SK-N-SH (cell line): ENCODE measurements at regions not wholly inside any gene's neighbourhood (a gene's known extent, or its start where the extent isn't known, plus 50 kb on each side); places are given as distances from the start of the nearest gene placed in this dataset.

Experiments
- CTCF ChIA-PET: fragments of 300-600, 350-600 bp; formaldehyde crosslinking; extraction: SDS; loops from one replicate; lab custom pipeline; 2021; lab: Yijun Ruan, JAX
- POLR2A ChIA-PET: fragments of 350-600 bp; sonication (Branson Sonifier 250); formaldehyde crosslinking; extraction: SDS; loops from one replicate; lab custom pipeline; 2020; ENCODE audit warnings: antibody characterized with exemption, inconsistent platforms; lab: Yijun Ruan, JAX
- DNase-seq: peaks from one replicate; pipeline ENCODE4 v3.0.0; 2012
- H2AFZ ChIP-seq: fragments of 200-600 bp; sonication (generic); 2 replicates; pipeline ENCODE4 v1.8.1; 2016; ENCODE audit warnings: antibody characterized with exemption, mild to moderate bottlenecking, low read depth
- H3F3A ChIP-seq: fragments of 200-600 bp; sonication (generic); replicated peaks from 2 replicates; pipeline ENCODE3; 2016; ENCODE audit warnings: antibody characterized with exemption, mild to moderate bottlenecking; ENCODE audit not compliant: insufficient read depth
- H3K27ac ChIP-seq, 2 experiments: fragments of 200-500 bp in 1 of 2; fragments of 200-600 bp in 1 of 2; sonication (Bioruptor generic) in 1 of 2; sonication (generic), shearing (Covaris generic) in 1 of 2; 2 replicates each; pipeline versions ENCODE4 v1.5.1 to v1.6.1; 2014 to 2016; ENCODE audit warnings: low read depth in 2 of 2, inconsistent platforms in 1 of 2, low read length in 1 of 2, mild to moderate bottlenecking in 1 of 2, mixed read lengths in 1 of 2
- H3K27me3 ChIP-seq: fragments of 200-600 bp; sonication (generic), shearing (Covaris generic); 2 replicates; pipeline ENCODE4 v1.6.1; 2016; ENCODE audit warnings: mixed run types; ENCODE audit not compliant: insufficient read depth
- H3K36me3 ChIP-seq, 2 experiments: fragments of 200-500 bp in 1 of 2; fragments of 200-600 bp in 1 of 2; sonication (Bioruptor generic) in 1 of 2; sonication (generic) in 1 of 2; replicated peaks in 1 of 2; 2 replicates each; pipeline versions ENCODE3 to v1.5.1; 2014 to 2016; ENCODE audit warnings: low read length in 1 of 2, mild to moderate bottlenecking in 1 of 2; ENCODE audit not compliant: insufficient read depth in 2 of 2, control insufficient read depth in 1 of 2
- H3K4me1 ChIP-seq, 2 experiments: fragments of 200-500 bp in 1 of 2; fragments of 200-600 bp in 1 of 2; sonication (Bioruptor generic) in 1 of 2; sonication (generic), shearing (Covaris generic) in 1 of 2; 2 replicates each; pipeline versions ENCODE4 v1.5.1 to v1.6.1; 2014 to 2016; ENCODE audit warnings: low read depth in 1 of 2, low read length in 1 of 2, mixed run types in 1 of 2; ENCODE audit not compliant: insufficient read depth in 2 of 2, control insufficient read depth in 1 of 2
- H3K4me2 ChIP-seq: fragments of 200-600 bp; sonication (generic), shearing (Covaris generic); 2 replicates; pipeline ENCODE4 v1.6.1; 2017; ENCODE audit warnings: mixed run types
- H3K4me3 ChIP-seq, 2 experiments: fragments of 200-500 bp in 1 of 2; fragments of 200-600 bp in 1 of 2; sonication (Bioruptor generic) in 1 of 2; sonication (generic), shearing (Covaris generic) in 1 of 2; 2 replicates each; pipeline versions ENCODE4 v1.5.1 to v1.8.1; 2014 to 2016; ENCODE audit warnings: low read depth in 2 of 2, inconsistent platforms in 1 of 2, low read length in 1 of 2, mild to moderate bottlenecking in 1 of 2, mixed read lengths in 1 of 2, moderate library complexity in 1 of 2
- H3K79me2 ChIP-seq: fragments of 200-600 bp; sonication (generic); 2 replicates; pipeline ENCODE4 v1.8.1; 2017; ENCODE audit warnings: mild to moderate bottlenecking; ENCODE audit not compliant: insufficient read depth
- H3K9ac ChIP-seq: fragments of 200-600 bp; sonication (generic); 2 replicates; pipeline ENCODE4 v1.6.1; 2017; ENCODE audit warnings: mixed run types
- H3K9me2 ChIP-seq: fragments of 200-600 bp; sonication (generic); 2 replicates; pipeline ENCODE4 v1.6.1; 2017; ENCODE audit warnings: mixed run types
- H3K9me3 ChIP-seq: fragments of 200-600 bp; sonication (generic); 2 replicates; pipeline ENCODE4 v1.6.1; 2017; ENCODE audit warnings: mixed run types, mild to moderate bottlenecking, moderate library complexity
- H4K20me1 ChIP-seq: fragments of 200-600 bp; sonication (generic); 2 replicates; pipeline ENCODE4 v1.6.1; 2017; ENCODE audit warnings: mild to moderate bottlenecking, mixed run types; ENCODE audit not compliant: insufficient read depth
- CHD2 ChIP-seq: fragments of 150-350 bp; IDR thresholded peaks from 2 replicates; pipeline ENCODE4 v1.6.1; 2018; ENCODE audit warnings: low read length; ENCODE audit not compliant: partially characterized antibody
- EP300 ChIP-seq, 2 experiments: IDR thresholded peaks; 2 replicates each; pipeline versions ENCODE4 v1.4.0 to v1.6.1; 2012; ENCODE audit warnings: borderline replicate concordance in 1 of 2, low read depth in 1 of 2, low read length in 1 of 2
- FOSL2 ChIP-seq: IDR thresholded peaks from 2 replicates; pipeline ENCODE4 v1.4.0; 2012; ENCODE audit warnings: low read depth, mild to moderate bottlenecking, moderate library complexity, borderline replicate concordance
- GABPA ChIP-seq: IDR thresholded peaks from 2 replicates; pipeline ENCODE4 v1.4.0; 2012; ENCODE audit warnings: low read depth, mild to moderate bottlenecking
- MEF2A ChIP-seq: IDR thresholded peaks from 2 replicates; pipeline ENCODE4 v1.4.0; 2012; ENCODE audit warnings: low read depth, borderline replicate concordance
- NFIC ChIP-seq: IDR thresholded peaks from 2 replicates; pipeline ENCODE4 v1.4.0; 2012; ENCODE audit warnings: borderline replicate concordance
- NRF1 ChIP-seq: IDR thresholded peaks from 2 replicates; pipeline ENCODE4 v1.6.1; 2012; ENCODE audit warnings: low read depth, mild to moderate bottlenecking, low read length
- POLR2AphosphoS5 ChIP-seq: IDR thresholded peaks from 2 replicates; pipeline ENCODE4 v1.6.1; 2012; ENCODE audit warnings: low read depth, low read length
- RAD21 ChIP-seq: IDR thresholded peaks from 2 replicates; pipeline ENCODE4 v1.6.1; 2012; ENCODE audit warnings: mild to moderate bottlenecking, low read length
- RFX5 ChIP-seq: IDR thresholded peaks from 2 replicates; pipeline ENCODE4 v1.6.1; 2012; ENCODE audit warnings: mild to moderate bottlenecking, improper control_type of control experiment, low read length
- RXRA ChIP-seq: IDR thresholded peaks from 2 replicates; pipeline ENCODE4 v1.4.0; 2012; ENCODE audit warnings: low read depth, mild to moderate bottlenecking, borderline replicate concordance
- SIN3A ChIP-seq: IDR thresholded peaks from 2 replicates; pipeline ENCODE4 v1.6.1; 2012; ENCODE audit warnings: low read depth, mild to moderate bottlenecking, low read length, moderate library complexity, borderline replicate concordance
- TCF12 ChIP-seq: IDR thresholded peaks from 2 replicates; pipeline ENCODE4 v1.4.0; 2012
- TEAD4 ChIP-seq: IDR thresholded peaks from 2 replicates; pipeline ENCODE4 v1.4.0; 2012; ENCODE audit warnings: mild to moderate bottlenecking, borderline replicate concordance; ENCODE audit not compliant: insufficient read depth
- YY1 ChIP-seq: IDR thresholded peaks from 2 replicates; pipeline ENCODE4 v1.4.0; 2012; ENCODE audit warnings: low read depth, mild to moderate bottlenecking
- WGBS: methylation state at CpG from one replicate; pipeline ENCODE4 v1.1.6; 2017; ENCODE audit warnings: low lambda C conversion rate; 5-methylcytosine and 5-hydroxymethylcytosine counted together
- TF ChIP-seq, protein P1 (sequence below): IDR thresholded peaks from 2 replicates; pipeline ENCODE4 v1.6.1; 2012; ENCODE audit warnings: mild to moderate bottlenecking, low read depth, low read length, moderate library complexity
- TF ChIP-seq, protein P2 (sequence below): IDR thresholded peaks from 2 replicates; pipeline ENCODE4; 2012
- TF ChIP-seq, protein P3 (sequence below): fragments of 150-350 bp; IDR thresholded peaks from 2 replicates; pipeline ENCODE4 v1.6.1; 2017; ENCODE audit warnings: antibody characterized with exemption, low read length, low read depth, borderline replicate concordance
- TF ChIP-seq, protein P4 (sequence below): IDR thresholded peaks from 2 replicates; pipeline ENCODE4 v1.4.0; 2012; ENCODE audit warnings: low read depth, borderline replicate concordance

DNA sequence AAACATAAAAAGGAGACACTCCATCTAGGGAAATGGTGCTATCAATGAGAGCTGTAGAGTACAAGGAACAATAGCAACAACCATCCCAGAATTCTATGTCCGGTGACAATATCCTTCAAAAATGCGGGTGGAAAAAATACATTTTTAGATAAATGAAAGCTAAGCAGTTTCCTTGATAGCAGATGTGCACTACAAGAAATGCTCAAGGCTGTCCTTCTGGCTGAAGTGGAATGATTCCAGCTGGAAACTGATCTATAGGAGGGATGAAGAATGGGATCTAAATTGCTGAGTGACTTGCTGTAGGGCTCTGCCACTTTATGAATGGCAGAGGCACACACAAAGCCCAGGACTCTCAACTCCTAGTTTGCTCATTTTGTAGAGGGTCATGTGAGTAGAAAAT is 763.1 kb downstream of the C6orf118 start:
- no peak overlapping the region for H2AFZ ChIP-seq
- no peak overlapping the region for H3K4me3 ChIP-seq
- no peaks in the 10 kb centered on the region for H4K20me1 ChIP-seq
- no peaks in the 10 kb centered on the region for H3K79me2 ChIP-seq
- no peak overlapping the region for H3K4me2 ChIP-seq
- H3K27me3 ChIP-seq: no peaks in the 10 kb centered on the region
- DNase-seq: no peak
- no peak overlapping the region for H3K9ac ChIP-seq
- no peaks in the 10 kb centered on the region for H3F3A ChIP-seq
- ChIA-PET POLR2A (no interaction called here), CTCF (no interaction called here)
- no peaks in the 10 kb centered on the region for H3K36me3 ChIP-seq
- 51% methylated on average over 2 of the region's 2 CpGs for WGBS
- no peaks in the 10 kb centered on the region for H3K9me2 ChIP-seq
- no peaks in the 10 kb centered on the region for H3K4me1 ChIP-seq
- H3K9me3 ChIP-seq: no peaks in the 10 kb centered on the region
- no peak overlapping the region for H3K27ac ChIP-seq
- TF ChIP-seq TEAD4: no peak
- no peak for TF ChIP-seq YY1
- TF ChIP-seq TCF12: no peak
- no peak for TF ChIP-seq EP300 (IDR thresholded peaks at IDR 0.05; ENCODE audit: borderline replicate concordance in 1 of 2, low read depth in 1 of 2, low read length in 1 of 2)
- TF ChIP-seq POLR2AphosphoS5: no peak
- TF ChIP-seq, protein P1, sequence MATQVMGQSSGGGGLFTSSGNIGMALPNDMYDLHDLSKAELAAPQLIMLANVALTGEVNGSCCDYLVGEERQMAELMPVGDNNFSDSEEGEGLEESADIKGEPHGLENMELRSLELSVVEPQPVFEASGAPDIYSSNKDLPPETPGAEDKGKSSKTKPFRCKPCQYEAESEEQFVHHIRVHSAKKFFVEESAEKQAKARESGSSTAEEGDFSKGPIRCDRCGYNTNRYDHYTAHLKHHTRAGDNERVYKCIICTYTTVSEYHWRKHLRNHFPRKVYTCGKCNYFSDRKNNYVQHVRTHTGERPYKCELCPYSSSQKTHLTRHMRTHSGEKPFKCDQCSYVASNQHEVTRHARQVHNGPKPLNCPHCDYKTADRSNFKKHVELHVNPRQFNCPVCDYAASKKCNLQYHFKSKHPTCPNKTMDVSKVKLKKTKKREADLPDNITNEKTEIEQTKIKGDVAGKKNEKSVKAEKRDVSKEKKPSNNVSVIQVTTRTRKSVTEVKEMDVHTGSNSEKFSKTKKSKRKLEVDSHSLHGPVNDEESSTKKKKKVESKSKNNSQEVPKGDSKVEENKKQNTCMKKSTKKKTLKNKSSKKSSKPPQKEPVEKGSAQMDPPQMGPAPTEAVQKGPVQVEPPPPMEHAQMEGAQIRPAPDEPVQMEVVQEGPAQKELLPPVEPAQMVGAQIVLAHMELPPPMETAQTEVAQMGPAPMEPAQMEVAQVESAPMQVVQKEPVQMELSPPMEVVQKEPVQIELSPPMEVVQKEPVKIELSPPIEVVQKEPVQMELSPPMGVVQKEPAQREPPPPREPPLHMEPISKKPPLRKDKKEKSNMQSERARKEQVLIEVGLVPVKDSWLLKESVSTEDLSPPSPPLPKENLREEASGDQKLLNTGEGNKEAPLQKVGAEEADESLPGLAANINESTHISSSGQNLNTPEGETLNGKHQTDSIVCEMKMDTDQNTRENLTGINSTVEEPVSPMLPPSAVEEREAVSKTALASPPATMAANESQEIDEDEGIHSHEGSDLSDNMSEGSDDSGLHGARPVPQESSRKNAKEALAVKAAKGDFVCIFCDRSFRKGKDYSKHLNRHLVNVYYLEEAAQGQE: no peak
- TF ChIP-seq NRF1: no peak
- TF ChIP-seq RFX5: no peak
- no peak for TF ChIP-seq CHD2
- no peak for TF ChIP-seq RAD21
- no peak for TF ChIP-seq FOSL2
- TF ChIP-seq NFIC: no peak
- no peak for TF ChIP-seq RXRA
- TF ChIP-seq GABPA: no peak
- TF ChIP-seq, protein P2, sequence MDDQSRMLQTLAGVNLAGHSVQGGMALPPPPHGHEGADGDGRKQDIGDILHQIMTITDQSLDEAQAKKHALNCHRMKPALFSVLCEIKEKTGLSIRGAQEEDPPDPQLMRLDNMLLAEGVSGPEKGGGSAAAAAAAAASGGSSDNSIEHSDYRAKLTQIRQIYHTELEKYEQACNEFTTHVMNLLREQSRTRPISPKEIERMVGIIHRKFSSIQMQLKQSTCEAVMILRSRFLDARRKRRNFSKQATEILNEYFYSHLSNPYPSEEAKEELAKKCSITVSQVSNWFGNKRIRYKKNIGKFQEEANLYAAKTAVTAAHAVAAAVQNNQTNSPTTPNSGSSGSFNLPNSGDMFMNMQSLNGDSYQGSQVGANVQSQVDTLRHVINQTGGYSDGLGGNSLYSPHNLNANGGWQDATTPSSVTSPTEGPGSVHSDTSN: no peak
- TF ChIP-seq, protein P3, sequence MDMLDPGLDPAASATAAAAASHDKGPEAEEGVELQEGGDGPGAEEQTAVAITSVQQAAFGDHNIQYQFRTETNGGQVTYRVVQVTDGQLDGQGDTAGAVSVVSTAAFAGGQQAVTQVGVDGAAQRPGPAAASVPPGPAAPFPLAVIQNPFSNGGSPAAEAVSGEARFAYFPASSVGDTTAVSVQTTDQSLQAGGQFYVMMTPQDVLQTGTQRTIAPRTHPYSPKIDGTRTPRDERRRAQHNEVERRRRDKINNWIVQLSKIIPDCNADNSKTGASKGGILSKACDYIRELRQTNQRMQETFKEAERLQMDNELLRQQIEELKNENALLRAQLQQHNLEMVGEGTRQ: no peak
- TF ChIP-seq, protein P4, sequence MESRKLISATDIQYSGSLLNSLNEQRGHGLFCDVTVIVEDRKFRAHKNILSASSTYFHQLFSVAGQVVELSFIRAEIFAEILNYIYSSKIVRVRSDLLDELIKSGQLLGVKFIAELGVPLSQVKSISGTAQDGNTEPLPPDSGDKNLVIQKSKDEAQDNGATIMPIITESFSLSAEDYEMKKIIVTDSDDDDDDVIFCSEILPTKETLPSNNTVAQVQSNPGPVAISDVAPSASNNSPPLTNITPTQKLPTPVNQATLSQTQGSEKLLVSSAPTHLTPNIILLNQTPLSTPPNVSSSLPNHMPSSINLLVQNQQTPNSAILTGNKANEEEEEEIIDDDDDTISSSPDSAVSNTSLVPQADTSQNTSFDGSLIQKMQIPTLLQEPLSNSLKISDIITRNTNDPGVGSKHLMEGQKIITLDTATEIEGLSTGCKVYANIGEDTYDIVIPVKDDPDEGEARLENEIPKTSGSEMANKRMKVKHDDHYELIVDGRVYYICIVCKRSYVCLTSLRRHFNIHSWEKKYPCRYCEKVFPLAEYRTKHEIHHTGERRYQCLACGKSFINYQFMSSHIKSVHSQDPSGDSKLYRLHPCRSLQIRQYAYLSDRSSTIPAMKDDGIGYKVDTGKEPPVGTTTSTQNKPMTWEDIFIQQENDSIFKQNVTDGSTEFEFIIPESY: no peak
- no peak for TF ChIP-seq MEF2A
- TF ChIP-seq SIN3A: no peak
- TF ChIP-seq, all 33 proteins: peak for 0
